Nephron (organoid): ENCODE measurements at regions not wholly inside any gene's neighbourhood (a gene's known extent, or its start where the extent isn't known, plus 50 kb on each side); places are given as distances from the start of the nearest gene placed in this dataset.
A peak's percentile ranks its signal among the peaks of the same experiment; 100 is the strongest.

ENCODE experiments used
- H3K27ac Mint-ChIP-seq, 3 experiments: 2 replicates each; pipeline ENCODE4 v1.8.0; 2020; ENCODE audit warnings: mixed read lengths in 3 of 3, mild to moderate bottlenecking in 2 of 3, moderate library complexity in 1 of 3
- H3K27me3 Mint-ChIP-seq: 2 replicates; pipeline ENCODE4 v1.8.0; 2021; ENCODE audit warnings: low read depth, mild to moderate bottlenecking, moderate library complexity, mixed read lengths
- H3K36me3 Mint-ChIP-seq: 2 replicates; pipeline ENCODE4 v1.8.0; 2020; ENCODE audit warnings: low read depth, mixed read lengths
- H3K4me1 Mint-ChIP-seq: 2 replicates; pipeline ENCODE4 v1.8.0; 2020; ENCODE audit warnings: mixed read lengths
- H3K4me3 Mint-ChIP-seq, 3 experiments: 2 replicates each; pipeline ENCODE4 v1.8.0; 2020; ENCODE audit warnings: mild to moderate bottlenecking in 3 of 3, mixed read lengths in 3 of 3, moderate library complexity in 2 of 3
- H3K9me3 Mint-ChIP-seq: 2 replicates; pipeline ENCODE4 v1.8.0; 2020; ENCODE audit warnings: mixed read lengths
- TF ChIP-seq, protein P1 (sequence below), 3 experiments: fragments of 200-600 bp; sonication (generic); IDR thresholded peaks; one replicate each; pipeline ENCODE4 v1.5.0; 2021; ENCODE audit warnings: antibody characterized with exemption in 3 of 3; ENCODE audit not compliant: unreplicated experiment in 3 of 3

DNA sequence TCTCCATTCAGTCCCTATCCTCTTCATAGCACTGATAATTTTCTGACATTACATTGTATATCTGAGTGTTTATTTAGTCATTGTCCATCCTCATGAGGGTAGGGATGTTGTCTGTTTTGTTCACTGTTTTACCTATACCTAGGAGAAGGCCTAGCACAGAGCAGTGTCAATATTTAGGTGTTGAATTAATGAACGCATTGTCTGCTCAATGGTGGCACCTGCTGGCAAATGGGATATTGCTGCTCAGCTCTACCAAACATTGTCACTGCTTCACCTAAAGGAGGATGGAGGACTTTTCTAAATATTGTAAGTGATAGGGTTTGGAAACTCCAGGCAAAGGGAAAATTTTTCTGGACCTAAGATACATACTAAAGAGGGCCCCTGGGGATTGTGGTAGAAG, 243.9 kb downstream of the RRAGC start:
- peaks cover 40% of the 10 kb centered on the region for H3K27me3 Mint-ChIP-seq
- no peaks in the 10 kb centered on the region for H3K36me3 Mint-ChIP-seq
- peaks cover 35% of the 10 kb centered on the region for H3K4me1 Mint-ChIP-seq
- TF ChIP-seq, protein P1, sequence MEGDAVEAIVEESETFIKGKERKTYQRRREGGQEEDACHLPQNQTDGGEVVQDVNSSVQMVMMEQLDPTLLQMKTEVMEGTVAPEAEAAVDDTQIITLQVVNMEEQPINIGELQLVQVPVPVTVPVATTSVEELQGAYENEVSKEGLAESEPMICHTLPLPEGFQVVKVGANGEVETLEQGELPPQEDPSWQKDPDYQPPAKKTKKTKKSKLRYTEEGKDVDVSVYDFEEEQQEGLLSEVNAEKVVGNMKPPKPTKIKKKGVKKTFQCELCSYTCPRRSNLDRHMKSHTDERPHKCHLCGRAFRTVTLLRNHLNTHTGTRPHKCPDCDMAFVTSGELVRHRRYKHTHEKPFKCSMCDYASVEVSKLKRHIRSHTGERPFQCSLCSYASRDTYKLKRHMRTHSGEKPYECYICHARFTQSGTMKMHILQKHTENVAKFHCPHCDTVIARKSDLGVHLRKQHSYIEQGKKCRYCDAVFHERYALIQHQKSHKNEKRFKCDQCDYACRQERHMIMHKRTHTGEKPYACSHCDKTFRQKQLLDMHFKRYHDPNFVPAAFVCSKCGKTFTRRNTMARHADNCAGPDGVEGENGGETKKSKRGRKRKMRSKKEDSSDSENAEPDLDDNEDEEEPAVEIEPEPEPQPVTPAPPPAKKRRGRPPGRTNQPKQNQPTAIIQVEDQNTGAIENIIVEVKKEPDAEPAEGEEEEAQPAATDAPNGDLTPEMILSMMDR (IDR thresholded peaks at IDR 0.05; ENCODE audit: unreplicated experiment in 3 of 3), result no peak
- no peak overlapping the region for H3K4me3 Mint-ChIP-seq
- no peak overlapping the region for H3K27ac Mint-ChIP-seq
- no peaks in the 10 kb centered on the region for H3K9me3 Mint-ChIP-seq

DNA sequence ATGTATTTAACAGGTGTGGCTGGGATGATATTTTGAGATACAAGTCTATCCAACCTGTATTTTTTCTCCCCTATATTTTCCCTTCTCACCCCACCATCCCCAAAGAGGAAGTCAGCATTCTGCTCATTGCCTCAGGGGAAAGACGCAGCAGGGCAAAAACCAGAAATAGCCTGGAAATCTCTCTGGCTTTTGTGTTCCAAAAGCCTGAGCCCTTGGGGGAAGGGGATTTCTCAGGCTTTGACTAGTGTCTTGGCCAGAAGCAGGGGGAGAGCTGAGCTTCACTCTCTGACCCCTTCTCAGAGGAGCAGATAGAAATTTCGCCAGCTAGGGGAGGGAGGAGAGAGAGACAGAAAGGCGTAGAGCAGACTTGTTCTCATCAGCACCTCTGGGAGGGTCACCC, 244.7 kb downstream of the RRAGC start:
- H3K9me3 Mint-ChIP-seq, result no peaks in the 10 kb centered on the region
- TF ChIP-seq, protein P1 (IDR thresholded peaks at IDR 0.05; ENCODE audit: unreplicated experiment in 3 of 3), result no peak
- peaks cover 35% of the 10 kb centered on the region for H3K4me1 Mint-ChIP-seq
- H3K4me3 Mint-ChIP-seq, result no peak overlapping the region
- no peaks in the 10 kb centered on the region for H3K36me3 Mint-ChIP-seq
- H3K27me3 Mint-ChIP-seq, result peaks cover 40% of the 10 kb centered on the region
- peak overlapping the region in 1 of 3 experiments; percentile 55 for H3K27ac Mint-ChIP-seq

DNA sequence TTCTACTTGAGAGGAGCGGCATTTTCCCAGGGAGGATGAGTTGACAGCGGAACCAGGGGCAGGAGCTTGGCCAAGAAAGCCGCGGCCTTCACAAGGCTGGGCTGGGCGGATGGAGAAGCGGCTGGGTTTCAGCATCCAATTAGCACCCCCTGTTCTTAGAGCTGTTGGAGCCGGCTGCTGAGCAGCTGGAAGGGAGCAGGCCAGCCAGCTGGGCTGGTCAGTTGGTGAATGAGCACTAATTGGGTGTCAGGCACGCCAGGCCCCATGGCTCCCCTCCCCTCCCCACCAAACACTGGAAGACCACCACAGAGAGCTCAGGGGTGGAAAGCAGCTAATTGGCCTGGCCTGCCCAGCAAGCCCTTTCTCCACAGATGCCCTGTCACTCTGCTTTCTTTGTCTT, 245.6 kb downstream of the RRAGC start:
- Mint-ChIP-seq H3K27ac (no peak overlapping the region), H3K27me3 (peaks cover 45% of the 10 kb centered on the region), H3K36me3 (no peaks in the 10 kb centered on the region), H3K9me3 (no peaks in the 10 kb centered on the region), H3K4me3 (no peak overlapping the region), H3K4me1 (peaks cover 40% of the 10 kb centered on the region)
- TF ChIP-seq, protein P1 (IDR thresholded peaks at IDR 0.05; ENCODE audit: unreplicated experiment in 3 of 3), result no peak

DNA sequence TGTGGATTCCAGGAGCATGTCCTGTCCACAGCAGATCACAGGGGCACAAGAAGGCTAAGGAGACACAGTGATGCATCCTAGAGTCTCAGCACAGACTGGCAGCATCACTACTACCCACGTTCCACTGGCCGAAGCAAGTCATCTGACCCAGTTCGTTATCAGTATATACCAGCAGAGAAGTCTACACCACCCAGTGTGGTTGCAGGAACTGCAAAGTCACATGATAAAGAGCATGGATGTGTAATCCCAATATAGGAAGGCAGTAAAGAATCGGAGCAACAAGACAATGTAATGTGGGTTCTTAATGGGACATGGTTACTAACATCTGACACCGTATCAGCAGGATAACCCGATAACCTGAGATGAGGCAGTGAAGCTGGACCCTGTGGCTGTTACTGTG, 246.6 kb downstream of the RRAGC start:
- Mint-ChIP-seq H3K27me3 (peaks cover 52% of the 10 kb centered on the region), H3K36me3 (no peaks in the 10 kb centered on the region), H3K4me1 (peaks cover 40% of the 10 kb centered on the region), H3K9me3 (no peaks in the 10 kb centered on the region), H3K4me3 (no peak overlapping the region), H3K27ac (no peak overlapping the region)
- TF ChIP-seq, protein P1 (IDR thresholded peaks at IDR 0.05; ENCODE audit: unreplicated experiment in 3 of 3), result no peak

DNA sequence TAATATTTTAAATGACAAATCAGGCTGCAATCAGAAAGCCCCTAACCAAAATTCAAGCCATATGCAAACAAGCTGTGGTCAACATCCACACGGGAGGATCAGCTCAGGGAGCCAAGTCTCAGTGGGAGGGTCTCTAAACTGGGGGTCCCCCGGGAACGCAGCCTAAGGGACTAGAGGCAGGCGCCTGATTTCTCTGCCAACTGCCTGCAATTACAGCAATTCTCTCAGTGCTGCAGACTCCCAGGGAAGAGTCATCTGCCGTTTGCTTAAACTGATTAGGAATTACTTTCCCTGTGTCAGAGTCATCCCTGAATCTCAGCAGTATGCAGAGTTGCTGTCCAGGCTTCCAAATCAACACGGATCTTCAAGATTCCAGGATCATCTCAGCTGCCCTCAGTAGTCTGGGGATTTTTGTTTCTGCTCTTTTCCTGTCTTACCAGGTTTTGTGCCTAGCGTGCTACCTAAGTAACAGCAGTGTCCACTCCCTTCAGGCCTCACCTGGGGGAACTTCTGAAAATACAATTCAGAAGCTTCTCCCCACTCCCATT, 247.8 kb downstream of the RRAGC start:
- no peak overlapping the region for H3K27ac Mint-ChIP-seq
- no peaks in the 10 kb centered on the region for H3K9me3 Mint-ChIP-seq
- no peak overlapping the region for H3K4me3 Mint-ChIP-seq
- H3K36me3 Mint-ChIP-seq, result no peaks in the 10 kb centered on the region
- H3K27me3 Mint-ChIP-seq, result peaks cover 50% of the 10 kb centered on the region
- peaks cover 33% of the 10 kb centered on the region for H3K4me1 Mint-ChIP-seq
- TF ChIP-seq, protein P1 (IDR thresholded peaks at IDR 0.05; ENCODE audit: unreplicated experiment in 3 of 3), result no peak
